ENCODE measurements at regions not wholly inside any gene's neighbourhood (a gene's known extent, or its start where the extent isn't known, plus 50 kb on each side); places are given as distances from the start of the nearest gene placed in this dataset.

GRCh38 chr22:46077669-46078099 is 72.6 kb upstream of the PPARA start:
- no peaks in the 10 kb centered on the region for H3K36me3 ChIP-seq
- peak overlapping the region; percentile 91 to 99 (median 98) for H3K27ac ChIP-seq
- TF ChIP-seq EP300 (IDR thresholded peaks at IDR 0.05) = no peak
- TF ChIP-seq POLR2AphosphoS5 (IDR thresholded peaks at IDR 0.05) = no peak
- no peak for TF ChIP-seq CTCF (IDR thresholded peaks at IDR 0.05)
- no peak for TF ChIP-seq POLR2A (IDR thresholded peaks at IDR 0.05)
- no peaks in the 10 kb centered on the region for H3K27me3 ChIP-seq
- H3K9me3 ChIP-seq = no peaks in the 10 kb centered on the region
- ATAC-seq = no peak
- peak overlapping the region; percentile 0 to 91 for H3K4me3 ChIP-seq
- peaks cover 0 to 93% (median 53%) of the 10 kb centered on the region in 3 donors for H3K4me1 ChIP-seq
- WGBS, 2 donors (ENCODE audit: low coverage in 1 of 2) = 9% methylated on average over 12 of the region's 12 CpGs; no CpG with 5 or more reads in 1 of the 2 donors

GRCh38 chr22:46078241-46079092 is 71.9 kb upstream of the PPARA start:
- no peaks in the 10 kb centered on the region for H3K27me3 ChIP-seq
- no peaks in the 10 kb centered on the region for H3K9me3 ChIP-seq
- WGBS, 2 donors (ENCODE audit: low coverage in 1 of 2) = 18 to 35% methylated on average over 2 to 4 of the region's 40 CpGs
- ATAC-seq = peak; percentile 46
- peaks cover 0 to 100% (median 60%) of the 10 kb centered on the region in 3 donors for H3K4me1 ChIP-seq
- TF ChIP-seq CTCF (IDR thresholded peaks at IDR 0.05) = no peak
- TF ChIP-seq POLR2A (IDR thresholded peaks at IDR 0.05) = peak; percentile 22 to 47
- TF ChIP-seq POLR2AphosphoS5 (IDR thresholded peaks at IDR 0.05) = peak; percentile 61
- no peak for TF ChIP-seq EP300 (IDR thresholded peaks at IDR 0.05)
- H3K4me3 ChIP-seq = peak overlapping the region; percentile 5 to 91
- H3K27ac ChIP-seq = peak overlapping the region; percentile 91 to 99 (median 98)
- no peaks in the 10 kb centered on the region for H3K36me3 ChIP-seq

GRCh38 chr22:46079093-46079860 is 71.0 kb upstream of the PPARA start:
- peak overlapping the region; percentile 91 to 99 (median 98) for H3K27ac ChIP-seq
- peak overlapping the region; percentile 35 to 91 for H3K4me3 ChIP-seq
- no peaks in the 10 kb centered on the region for H3K9me3 ChIP-seq
- 60% methylated on average over 2 of the region's 21 CpGs; no CpG with 5 or more reads in 1 of the 2 donors for WGBS, 2 donors (ENCODE audit: low coverage in 1 of 2)
- no peaks in the 10 kb centered on the region for H3K27me3 ChIP-seq
- no peak for TF ChIP-seq POLR2A (IDR thresholded peaks at IDR 0.05)
- TF ChIP-seq POLR2AphosphoS5 (IDR thresholded peaks at IDR 0.05) = no peak
- ATAC-seq = no peak
- H3K4me1 ChIP-seq = peaks cover 0 to 100% (median 68%) of the 10 kb centered on the region in 3 donors
- no peaks in the 10 kb centered on the region for H3K36me3 ChIP-seq

GRCh38 chr22:46079861-46080821 is 70.2 kb upstream of the PPARA start:
- Histone ChIP-seq H3K27me3 (no peaks in the 10 kb centered on the region), H3K27ac (peak overlapping the region; percentile 91 to 99 (median 98)), H3K4me1 (peaks cover 0 to 100% (median 66%) of the 10 kb centered on the region in 3 donors), H3K9me3 (no peaks in the 10 kb centered on the region), H3K36me3 (peaks cover 0 to 4% of the 10 kb centered on the region in 2 donors), H3K4me3 (peak overlapping the region; percentile 35 to 91)
- peak in 1 of 4 experiments; percentile 4 for TF ChIP-seq CTCF (IDR thresholded peaks at IDR 0.05)
- TF ChIP-seq POLR2AphosphoS5 (IDR thresholded peaks at IDR 0.05) = peak; percentile 51
- TF ChIP-seq EP300 (IDR thresholded peaks at IDR 0.05) = no peak
- TF ChIP-seq POLR2A (IDR thresholded peaks at IDR 0.05) = peak; percentile 55 to 68
- 0 to 28% methylated on average over 4 to 9 of the region's 57 CpGs for WGBS, 2 donors (ENCODE audit: low coverage in 1 of 2)
- peak; percentile 54 for ATAC-seq

All from gastroesophageal sphincter (tissue), 4 donors.